Activated T-helper 9 cell treated with anti-CD3 and anti-CD28 coated beads, Interleukin-2, amount 50 U/mL, for 16 hours (primary cell): ENCODE measurements at regions not wholly inside any gene's neighbourhood (a gene's known extent, or its start where the extent isn't known, plus 50 kb on each side); places are given as distances from the start of the nearest gene placed in this dataset.
"Not testable (repeated sequence)": the region's sequence is repeated elsewhere in the genome, so short reads cannot be mapped to it uniquely, and the experiment has no call there.

Experiments used
- DNase-seq: peaks from one replicate; pipeline ENCODE4 v3.0.0-alpha.2; 2020; ENCODE audit warnings: low read depth

DNA sequence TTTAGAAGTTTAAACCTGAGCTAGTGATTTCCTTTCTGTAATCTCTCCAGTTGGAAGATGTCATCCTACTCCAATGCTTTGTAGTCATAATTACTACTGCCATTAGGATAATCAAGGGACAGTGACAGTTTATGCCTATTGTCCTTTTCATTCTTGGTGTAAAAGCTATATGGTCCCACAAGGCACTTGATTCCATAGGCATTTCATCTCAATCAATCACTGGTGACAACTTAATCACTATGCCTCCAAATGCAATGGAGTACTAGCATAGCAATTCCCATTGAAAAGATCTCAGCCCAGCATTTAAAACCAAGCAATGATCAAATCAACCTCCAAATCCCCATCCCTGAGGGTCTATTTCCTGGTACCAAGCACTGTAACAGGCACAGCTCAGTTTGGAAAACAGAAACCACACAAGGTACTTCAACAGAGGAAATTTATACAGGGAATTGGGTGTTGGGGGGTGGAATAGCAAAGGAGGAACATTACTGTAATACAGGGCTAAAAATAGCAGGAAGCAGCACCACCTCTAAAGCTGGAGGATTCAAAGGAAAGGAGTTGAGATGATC is 51.0 kb downstream of the FHIP2A start:
- no peak for DNase-seq

- DNase-seq = no peak
Observed at GRCh38 chr10:114874827-114875411, 53.3 kb downstream of the FHIP2A start.

- DNase-seq = not testable (repeated sequence)
Observed at GRCh38 chr10:114875590-114876081, 54.1 kb downstream of the FHIP2A start.

DNA sequence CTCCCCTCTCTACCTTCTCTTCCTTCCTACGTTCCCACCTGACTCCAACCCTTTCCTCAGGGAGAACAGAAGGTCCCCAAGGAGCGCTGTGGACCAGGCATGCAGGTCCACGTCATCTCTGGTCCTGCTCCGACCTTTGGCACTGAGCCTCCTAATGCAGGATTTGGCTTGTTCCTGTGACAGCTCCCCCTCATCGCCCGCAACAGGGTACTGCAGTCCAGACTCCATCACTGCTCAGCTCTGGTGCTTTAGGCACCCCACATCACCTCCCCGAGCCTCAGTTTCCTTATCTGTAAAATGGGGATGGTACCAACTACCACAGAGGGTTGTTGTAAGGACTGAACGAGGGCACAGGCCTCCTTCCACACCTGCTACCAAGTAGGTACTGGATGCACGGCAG is 54.6 kb downstream of the FHIP2A start:
- DNase-seq = no peak

DNA sequence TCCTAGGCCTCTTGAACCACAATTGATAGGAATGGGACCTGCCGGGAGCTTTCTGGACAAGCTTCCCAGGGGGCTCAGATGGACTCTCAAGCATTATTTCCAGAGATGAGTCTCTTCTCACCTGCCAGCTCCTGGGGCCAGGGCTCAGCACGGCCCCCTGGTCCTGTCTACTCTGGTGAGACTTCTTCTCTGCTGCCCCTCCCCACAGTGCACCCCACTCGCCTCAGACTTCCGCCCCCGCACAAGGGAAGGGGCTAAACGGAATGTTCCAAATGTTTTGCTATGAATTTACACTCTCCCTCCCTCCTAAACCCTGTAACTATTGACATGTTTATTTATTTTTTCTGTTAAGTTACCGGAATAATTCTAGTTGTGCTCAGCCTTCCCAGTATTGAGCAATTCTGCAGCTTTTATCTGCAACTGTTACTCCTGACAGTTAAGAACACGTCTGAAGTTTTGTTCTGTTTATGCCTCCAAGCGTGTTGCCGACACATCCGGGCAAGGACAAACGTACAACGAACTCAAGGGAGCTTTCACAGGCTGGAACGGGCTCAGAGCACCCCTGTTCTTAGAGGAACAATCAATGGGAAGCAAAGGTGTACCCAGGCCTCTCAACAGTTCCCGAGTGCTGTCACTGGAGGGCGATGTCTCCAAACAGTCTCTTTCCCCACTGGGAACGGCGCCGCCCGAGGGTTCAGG is 55.2 kb downstream of the FHIP2A start:
- no peak for DNase-seq

DNA sequence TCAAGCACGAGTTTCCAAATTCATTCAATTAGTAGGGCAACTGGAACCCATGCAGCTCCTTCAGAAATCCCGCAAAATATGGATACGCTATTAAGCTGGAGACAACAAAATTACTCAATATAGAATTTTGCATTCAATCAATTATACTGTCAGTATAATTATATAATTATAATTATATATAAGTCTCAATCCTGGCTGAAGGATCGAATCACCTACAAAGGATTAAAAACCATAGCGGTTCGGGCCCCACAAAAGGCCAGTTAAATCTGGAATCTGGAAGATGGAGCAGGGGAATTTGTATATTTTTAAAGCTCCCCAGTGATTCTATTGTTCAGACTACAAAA is 55.7 kb downstream of the FHIP2A start:
- no peak for DNase-seq

DNA sequence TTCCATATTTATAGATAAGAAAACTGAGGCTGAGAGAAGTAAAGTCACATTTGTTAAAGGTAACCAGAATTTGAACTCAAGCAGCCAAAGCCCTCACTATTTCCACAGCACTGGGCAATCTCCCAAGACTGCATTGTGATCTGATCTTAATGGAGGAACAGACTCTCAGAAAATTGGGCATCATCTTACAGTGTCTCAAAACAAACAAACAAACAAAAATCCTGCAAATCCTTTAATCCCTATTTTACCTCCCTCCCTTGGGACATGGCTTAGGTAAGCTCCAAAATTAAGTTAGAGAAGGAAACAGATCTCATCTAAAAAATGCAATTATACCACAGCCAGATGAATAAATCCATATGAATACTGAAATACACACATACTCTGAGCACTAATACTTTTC is 57.5 kb downstream of the FHIP2A start:
- DNase-seq = no peak

GRCh38 chr10:114879541-114880158 is 58.1 kb downstream of the FHIP2A start:
- DNase-seq = peak; percentile 5

DNA sequence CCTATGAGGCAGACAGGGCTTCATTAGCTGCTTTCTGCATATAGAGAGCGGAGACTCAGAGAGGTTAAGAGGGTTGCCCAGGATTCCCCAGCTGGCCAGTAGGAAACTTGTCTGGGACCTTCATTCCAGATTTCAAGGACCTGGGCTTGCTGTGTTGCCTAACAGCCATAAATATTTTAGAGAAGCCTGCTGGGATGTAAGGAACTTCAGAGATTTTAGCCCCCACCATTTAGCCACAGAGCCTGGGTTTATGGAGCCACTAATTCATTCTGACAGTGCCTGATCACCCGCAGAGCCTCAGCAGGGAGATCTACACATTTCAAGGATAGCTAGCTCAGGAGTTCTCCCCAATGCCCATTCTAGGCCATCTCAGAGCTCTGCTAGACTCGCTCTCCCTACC is 56.6 kb upstream of the TRUB1 start:
- no peak for DNase-seq

GRCh38 chr10:114881901-114882300 is 56.1 kb upstream of the TRUB1 start:
- no peak for DNase-seq

DNA sequence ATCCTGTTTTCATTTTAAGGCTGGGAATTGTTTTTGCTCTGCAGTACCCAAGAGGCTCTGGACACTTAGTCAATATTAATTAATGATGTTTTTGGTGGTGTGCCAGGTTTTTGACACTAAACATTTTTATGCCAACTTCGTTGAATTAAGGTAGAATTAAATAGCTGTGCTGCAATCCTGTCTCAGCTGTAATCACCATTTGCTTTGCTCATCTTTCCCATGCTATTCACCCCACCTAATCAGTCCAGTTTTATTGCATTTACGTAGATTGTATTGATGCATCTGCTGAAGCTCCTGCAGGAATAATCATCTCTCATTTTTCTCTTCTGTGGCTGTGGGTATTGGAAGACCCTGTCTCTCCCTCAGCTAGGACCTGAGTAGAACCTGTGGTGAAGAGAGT is 52.6 kb upstream of the TRUB1 start:
- DNase-seq = no peak
